CD14-positive monocyte (primary cell): ENCODE measurements at regions not wholly inside any gene's neighbourhood (a gene's known extent, or its start where the extent isn't known, plus 50 kb on each side); places are given as distances from the start of the nearest gene placed in this dataset.

ENCODE experiments used
- DNase-seq, 3 donors: peaks; one replicate each; pipeline ENCODE4 v3.0.0-alpha.2; 2011 to 2022
- H2AFZ ChIP-seq: 2 replicates; pipeline ENCODE4 v1.6.0; 2012; ENCODE audit warnings: mild to moderate bottlenecking, low read depth, low read length, inconsistent platforms; ENCODE audit not compliant: insufficient read depth, poor library complexity, severe bottlenecking
- H3K27ac ChIP-seq, 2 donors: 1 replicate in 1 of 2; 2 replicates in 1 of 2; pipeline ENCODE4 v1.5.1; 2012 to 2013; ENCODE audit warnings: low read length in 2 of 2, control low read depth in 1 of 2, inconsistent platforms in 1 of 2, low read depth in 1 of 2, mild to moderate bottlenecking in 1 of 2
- H3K27me3 ChIP-seq, 2 donors: one replicate each; pipeline versions ENCODE4 v1.6.0 to v1.6.1; 2011 to 2013; ENCODE audit warnings: low read length in 2 of 2; ENCODE audit not compliant: control insufficient read depth in 2 of 2, insufficient read depth in 2 of 2
- H3K36me3 ChIP-seq, 2 donors: replicated peaks in 1 of 2; 1 replicate in 1 of 2; 2 replicates in 1 of 2; pipeline versions ENCODE4 v1.5.1 to v1.6.1; 2012 to 2013; ENCODE audit warnings: low read length in 2 of 2, control low read depth in 1 of 2, inconsistent platforms in 1 of 2, mild to moderate bottlenecking in 1 of 2; ENCODE audit not compliant: insufficient read depth in 2 of 2, control insufficient read depth in 1 of 2
- H3K4me1 ChIP-seq, 2 donors: 1 replicate in 1 of 2; 2 replicates in 1 of 2; pipeline versions ENCODE4 v1.5.1 to v1.6.1; 2012 to 2013; ENCODE audit warnings: low read length in 2 of 2, control low read depth in 1 of 2, inconsistent platforms in 1 of 2, mild to moderate bottlenecking in 1 of 2, moderate library complexity in 1 of 2; ENCODE audit not compliant: insufficient read depth in 2 of 2, control insufficient read depth in 1 of 2
- H3K4me2 ChIP-seq: replicated peaks from 2 replicates; pipeline ENCODE3; 2012; ENCODE audit warnings: low read length, moderate library complexity, mild to moderate bottlenecking; ENCODE audit not compliant: poor library complexity, severe bottlenecking; ENCODE audit errors: extremely low read depth
- H3K4me3 ChIP-seq, 3 experiments: fragments of 200-600 bp in 1 of 3; sonication (generic) in 1 of 3; replicated peaks in 1 of 3; 1 replicate in 2 of 3; 2 replicates in 1 of 3; pipeline ENCODE4 v1.5.1; 2011 to 2013; ENCODE audit warnings: low read length in 3 of 3, mild to moderate bottlenecking in 3 of 3, control low read depth in 2 of 3, low read depth in 2 of 3, inconsistent platforms in 1 of 3, moderate library complexity in 1 of 3
- H3K79me2 ChIP-seq: 2 replicates; pipeline ENCODE4 v1.6.0; 2012; ENCODE audit warnings: mild to moderate bottlenecking, control low read depth, inconsistent platforms, low read length, moderate library complexity; ENCODE audit not compliant: insufficient read depth
- H3K9ac ChIP-seq: 2 replicates; pipeline ENCODE4 v1.6.0; 2017; ENCODE audit warnings: low read length, mild to moderate bottlenecking; ENCODE audit not compliant: insufficient read depth, poor library complexity, severe bottlenecking
- H3K9me3 ChIP-seq, 2 donors: replicated peaks in 1 of 2; 1 replicate in 1 of 2; 2 replicates in 1 of 2; pipeline versions ENCODE4 v1.5.1 to v1.6.1; 2012 to 2013; ENCODE audit warnings: low read length in 2 of 2, control low read depth in 1 of 2; ENCODE audit not compliant: control insufficient read depth in 1 of 2, insufficient read depth in 1 of 2
- H4K20me1 ChIP-seq: 2 replicates; pipeline ENCODE4 v1.6.0; 2012; ENCODE audit warnings: mild to moderate bottlenecking, low read length, control low read depth, moderate library complexity; ENCODE audit not compliant: insufficient read depth
- H3K27ac Mint-ChIP-seq, 7 donors: one replicate each; pipeline ENCODE4 v1.8.0; 2020; ENCODE audit warnings: mild to moderate bottlenecking in 7 of 7, mixed read lengths in 7 of 7, moderate library complexity in 6 of 7, inconsistent platforms in 2 of 7
- H3K27me3 Mint-ChIP-seq, 3 donors: one replicate each; pipeline ENCODE4 v1.8.0; 2021 to 2022; ENCODE audit warnings: low read depth in 3 of 3, mild to moderate bottlenecking in 3 of 3, mixed read lengths in 3 of 3, moderate library complexity in 3 of 3, inconsistent platforms in 1 of 3
- H3K36me3 Mint-ChIP-seq, 2 donors: one replicate each; pipeline ENCODE4 v1.8.0; 2020; ENCODE audit warnings: mixed read lengths in 2 of 2, inconsistent platforms in 1 of 2, mild to moderate bottlenecking in 1 of 2
- H3K4me1 Mint-ChIP-seq: one replicate; pipeline ENCODE4 v1.8.0; 2020; ENCODE audit warnings: mild to moderate bottlenecking, mixed read lengths
- H3K4me3 Mint-ChIP-seq, 2 donors: one replicate each; pipeline ENCODE4 v1.8.0; 2020; ENCODE audit warnings: mild to moderate bottlenecking in 2 of 2, mixed read lengths in 2 of 2, moderate library complexity in 1 of 2
- H3K9me3 Mint-ChIP-seq, 7 donors: one replicate each; pipeline ENCODE4 v1.8.0; 2020 to 2022; ENCODE audit warnings: mixed read lengths in 7 of 7, mild to moderate bottlenecking in 6 of 7, moderate library complexity in 6 of 7, inconsistent platforms in 2 of 7
- WGBS: methylation state at CpG from one replicate; pipeline ENCODE4 v1.1.5; 2013; ENCODE audit warnings: missing lambda C conversion rate; ENCODE audit not compliant: insufficient coverage; 5-methylcytosine and 5-hydroxymethylcytosine counted together
- intact Hi-C, 2 donors: fragments of 100-400 bp; cut with micrococcal nuclease; formaldehyde crosslinking; loops; one replicate each; pipeline versions ENCODE4 v1.15.0 to v1.15.1; 2023
- TF ChIP-seq, protein P1 (sequence below): fragments of 200-600 bp; IDR thresholded peaks from one replicate; pipeline ENCODE4 v1.8.0; 2022; ENCODE audit warnings: antibody characterized with exemption, mild to moderate bottlenecking

DNA sequence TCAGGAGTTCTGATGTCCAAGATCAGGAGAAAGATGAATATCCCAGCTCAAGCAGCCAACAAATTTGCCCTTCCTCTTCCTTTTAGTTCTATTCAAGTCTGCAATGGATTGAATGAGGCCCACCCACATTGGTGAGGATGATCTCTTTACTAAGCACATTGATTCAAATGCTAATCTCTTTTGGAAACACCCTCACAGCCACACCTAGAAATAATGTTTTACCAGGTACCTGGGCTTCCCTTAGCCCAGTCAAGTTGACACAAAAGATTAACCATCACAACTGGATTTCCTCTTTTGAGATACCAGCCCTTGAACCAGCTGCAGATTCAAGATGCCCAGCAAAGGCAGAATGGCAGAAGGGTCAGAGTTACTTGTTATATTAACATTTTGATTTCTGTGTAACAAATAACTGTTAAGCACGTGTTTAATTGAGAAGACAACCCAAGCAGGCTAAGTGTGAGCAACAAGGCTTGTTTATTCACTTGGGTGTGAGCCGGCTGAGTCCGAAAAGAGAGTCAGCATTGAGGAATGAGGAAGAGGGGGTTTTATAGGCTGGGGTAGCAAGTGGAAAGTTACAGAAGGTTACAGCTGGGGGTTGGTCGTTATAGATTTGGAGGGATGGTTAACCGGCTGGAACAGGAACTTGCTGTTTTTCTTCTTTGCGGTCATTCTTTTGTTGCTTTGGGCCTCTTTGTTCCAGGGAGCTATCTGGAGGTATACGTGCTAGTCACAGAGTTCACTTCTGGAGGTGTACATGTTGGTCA is 180.3 kb downstream of the EMP1 start:
- H3K27me3 ChIP-seq = no peaks in the 10 kb centered on the region
- H2AFZ ChIP-seq = no peak overlapping the region
- H3K79me2 ChIP-seq = no peaks in the 10 kb centered on the region
- no peak for DNase-seq
- Mint-ChIP-seq H3K27ac (no peak overlapping the region), H3K4me3 (no peak overlapping the region), H3K4me1 (no peaks in the 10 kb centered on the region), H3K36me3 (no peaks in the 10 kb centered on the region), H3K27me3 (peaks cover 1 to 3% (median 2%) of the 10 kb centered on the region in 3 donors), H3K9me3 (peaks cover 1 to 14% (median 4%) of the 10 kb centered on the region in 7 donors)
- no peaks in the 10 kb centered on the region for H4K20me1 ChIP-seq
- no peaks in the 10 kb centered on the region for H3K36me3 ChIP-seq
- no peaks in the 10 kb centered on the region for H3K9me3 ChIP-seq
- no peak overlapping the region for H3K9ac ChIP-seq
- no peak overlapping the region for H3K4me3 ChIP-seq
- no peak overlapping the region for H3K4me2 ChIP-seq
- TF ChIP-seq, protein P1, sequence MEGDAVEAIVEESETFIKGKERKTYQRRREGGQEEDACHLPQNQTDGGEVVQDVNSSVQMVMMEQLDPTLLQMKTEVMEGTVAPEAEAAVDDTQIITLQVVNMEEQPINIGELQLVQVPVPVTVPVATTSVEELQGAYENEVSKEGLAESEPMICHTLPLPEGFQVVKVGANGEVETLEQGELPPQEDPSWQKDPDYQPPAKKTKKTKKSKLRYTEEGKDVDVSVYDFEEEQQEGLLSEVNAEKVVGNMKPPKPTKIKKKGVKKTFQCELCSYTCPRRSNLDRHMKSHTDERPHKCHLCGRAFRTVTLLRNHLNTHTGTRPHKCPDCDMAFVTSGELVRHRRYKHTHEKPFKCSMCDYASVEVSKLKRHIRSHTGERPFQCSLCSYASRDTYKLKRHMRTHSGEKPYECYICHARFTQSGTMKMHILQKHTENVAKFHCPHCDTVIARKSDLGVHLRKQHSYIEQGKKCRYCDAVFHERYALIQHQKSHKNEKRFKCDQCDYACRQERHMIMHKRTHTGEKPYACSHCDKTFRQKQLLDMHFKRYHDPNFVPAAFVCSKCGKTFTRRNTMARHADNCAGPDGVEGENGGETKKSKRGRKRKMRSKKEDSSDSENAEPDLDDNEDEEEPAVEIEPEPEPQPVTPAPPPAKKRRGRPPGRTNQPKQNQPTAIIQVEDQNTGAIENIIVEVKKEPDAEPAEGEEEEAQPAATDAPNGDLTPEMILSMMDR = no peak
- intact Hi-C loops = no loop called here
- no peak overlapping the region for H3K27ac ChIP-seq
- H3K4me1 ChIP-seq = no peaks in the 10 kb centered on the region
- WGBS = 93% methylated on average over 5 of the region's 7 CpGs

DNA sequence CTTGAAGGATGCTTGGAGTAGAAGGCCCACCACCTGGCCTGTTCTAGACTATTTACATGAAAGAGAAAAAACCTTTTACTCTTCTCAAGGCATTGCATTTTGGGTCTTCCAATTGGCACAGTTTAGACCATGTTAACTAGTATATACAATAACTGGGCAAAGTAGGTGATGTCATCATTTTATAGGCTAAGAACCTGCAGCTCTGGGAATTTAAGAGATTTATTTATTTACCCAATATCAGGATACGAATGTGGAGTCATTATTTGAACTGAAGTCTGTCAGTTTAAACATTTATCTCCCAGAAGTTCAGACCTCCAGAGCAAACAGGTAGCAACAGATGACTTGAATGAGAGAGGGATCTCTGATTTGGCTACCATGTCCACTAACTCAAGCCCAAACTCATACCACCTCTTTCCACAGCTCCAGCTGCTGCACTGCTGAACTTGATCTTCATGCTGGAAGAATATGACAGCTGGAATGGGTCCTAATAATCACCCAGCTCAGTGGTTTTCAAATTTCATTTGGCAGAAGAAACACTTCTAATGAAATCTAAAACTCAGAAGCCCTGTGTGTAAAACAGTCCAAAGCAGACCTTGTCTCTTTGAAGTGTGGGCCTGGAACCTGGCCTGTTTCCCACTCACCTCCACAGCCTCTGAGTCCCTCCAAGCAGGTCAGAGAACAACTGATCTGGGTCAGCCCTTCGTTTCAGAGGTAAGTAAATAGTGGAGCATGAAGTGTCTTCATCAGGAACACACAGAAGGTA is 179.2 kb downstream of the EMP1 start:
- Histone ChIP-seq H3K27me3 (no peaks in the 10 kb centered on the region), H3K27ac (no peak overlapping the region), H2AFZ (no peak overlapping the region), H3K9ac (no peak overlapping the region), H4K20me1 (no peaks in the 10 kb centered on the region), H3K4me1 (no peaks in the 10 kb centered on the region), H3K79me2 (no peaks in the 10 kb centered on the region), H3K9me3 (no peaks in the 10 kb centered on the region), H3K4me3 (no peak overlapping the region), H3K4me2 (no peak overlapping the region), H3K36me3 (no peaks in the 10 kb centered on the region)
- Mint-ChIP-seq H3K27ac (no peak overlapping the region), H3K9me3 (peaks cover 1 to 14% (median 4%) of the 10 kb centered on the region in 7 donors), H3K4me3 (no peak overlapping the region), H3K4me1 (no peaks in the 10 kb centered on the region), H3K36me3 (no peaks in the 10 kb centered on the region), H3K27me3 (peaks cover 1 to 4% (median 3%) of the 10 kb centered on the region in 3 donors)
- intact Hi-C loops = no loop called here
- WGBS = no CpG with 5 or more reads among the region's 2 CpGs
- TF ChIP-seq, protein P1 = no peak
- no peak for DNase-seq
